H1 (cell line): ENCODE measurements at regions not wholly inside any gene's neighbourhood (a gene's known extent, or its start where the extent isn't known, plus 50 kb on each side); places are given as distances from the start of the nearest gene placed in this dataset.

Experiments
- CTCF ChIA-PET: fragments of 300-600 bp; sonication (Branson Sonifier 250); formaldehyde crosslinking; loops from one replicate; lab custom pipeline; 2021; ENCODE audit not compliant: partially characterized antibody; lab: Charles Lee
- POLR2A ChIA-PET: fragments of 300-600 bp; sonication (Branson Sonifier 250); formaldehyde crosslinking; loops from one replicate; lab custom pipeline; 2021; ENCODE audit warnings: inconsistent platforms; ENCODE audit not compliant: partially characterized antibody; lab: Charles Lee
- DNase-seq, 2 experiments: peaks; one replicate each; pipeline versions ENCODE4 v3.0.0 to v3.0.0-alpha.2; 2010 to 2022; ENCODE audit warnings: low spot score in 2 of 2, low read depth in 1 of 2, mixed read lengths in 1 of 2
- FAIRE-seq: peaks from 2 replicates; lab custom pipeline; 2011; peaks lifted over from hg19 to GRCh38; lab: Jason Lieb, UNC
- H2AFZ ChIP-seq: 2 replicates; pipeline ENCODE4 v1.8.1; 2012; ENCODE audit warnings: low read length, inconsistent platforms
- H2AK5ac ChIP-seq: 2 replicates; pipeline ENCODE4 v1.6.1; 2013; ENCODE audit warnings: low read depth, low read length
- H2BK120ac ChIP-seq: replicated peaks from 2 replicates; pipeline ENCODE3; 2013; ENCODE audit warnings: low read depth, low read length, inconsistent platforms
- H2BK12ac ChIP-seq: 2 replicates; pipeline ENCODE4 v1.6.1; 2013; ENCODE audit warnings: low read depth, low read length
- H2BK15ac ChIP-seq: 2 replicates; pipeline ENCODE4 v1.6.1; 2013; ENCODE audit warnings: low read length
- H2BK20ac ChIP-seq: 2 replicates; pipeline ENCODE4 v1.6.1; 2013; ENCODE audit warnings: low read length
- H2BK5ac ChIP-seq: 2 replicates; pipeline ENCODE4 v1.6.1; 2013; ENCODE audit warnings: low read depth, low read length
- H3K14ac ChIP-seq: 2 replicates; pipeline ENCODE4 v1.6.1; 2013; ENCODE audit warnings: inconsistent platforms; ENCODE audit not compliant: insufficient read length
- H3K18ac ChIP-seq: 2 replicates; pipeline ENCODE4 v1.6.1; 2013; ENCODE audit warnings: low read length; ENCODE audit errors: extremely low read depth
- H3K23ac ChIP-seq: 2 replicates; pipeline ENCODE4 v1.6.1; 2013; ENCODE audit warnings: inconsistent platforms; ENCODE audit not compliant: insufficient read length
- H3K23me2 ChIP-seq: 2 replicates; pipeline ENCODE4 v1.6.1; 2013; ENCODE audit warnings: low read depth, low read length
- H3K27ac ChIP-seq: 2 replicates; pipeline ENCODE4 v1.6.1; 2011; ENCODE audit warnings: low read depth, low read length, inconsistent platforms
- H3K27me3 ChIP-seq, 4 experiments: replicated peaks in 1 of 4; 1 replicate in 1 of 4; 2 replicates in 3 of 4; pipeline versions ENCODE4 v1.6.1 to v1.8.1; 2011 to 2013; ENCODE audit warnings: low read length in 3 of 4, mild to moderate bottlenecking in 3 of 4, inconsistent platforms in 2 of 4, mixed read lengths in 2 of 4, moderate library complexity in 1 of 4; ENCODE audit not compliant: control insufficient read depth in 3 of 4, insufficient read depth in 3 of 4; ENCODE audit errors: extremely low read depth in 1 of 4
- H3K36me3 ChIP-seq, 4 experiments: 2 replicates each; pipeline versions ENCODE4 v1.6.1 to v1.8.1; 2011 to 2013; ENCODE audit warnings: mild to moderate bottlenecking in 4 of 4, low read length in 3 of 4, moderate library complexity in 2 of 4, control low read depth in 1 of 4, inconsistent platforms in 1 of 4; ENCODE audit not compliant: insufficient read depth in 4 of 4, control insufficient read depth in 2 of 4
- H3K4ac ChIP-seq: replicated peaks from 2 replicates; pipeline ENCODE3; 2013; ENCODE audit warnings: low read length, low read depth, mixed read lengths, inconsistent platforms; ENCODE audit not compliant: insufficient read length
- H3K4me1 ChIP-seq, 4 experiments: replicated peaks in 1 of 4; 1 replicate in 1 of 4; 2 replicates in 3 of 4; pipeline versions ENCODE4 v1.6.1 to v1.8.1; 2011 to 2013; ENCODE audit warnings: low read length in 3 of 4, inconsistent platforms in 2 of 4, mixed read lengths in 1 of 4; ENCODE audit not compliant: insufficient read depth in 4 of 4, control insufficient read depth in 3 of 4
- H3K4me2 ChIP-seq, 2 experiments: 2 replicates each; pipeline versions ENCODE4 v1.6.1 to v1.8.1; 2011 to 2013; ENCODE audit warnings: low read depth in 2 of 2, low read length in 2 of 2, control low read depth in 1 of 2, inconsistent platforms in 1 of 2, mild to moderate bottlenecking in 1 of 2; ENCODE audit not compliant: insufficient read depth in 1 of 2
- H3K4me3 ChIP-seq, 4 experiments: fragments of 200-600, 300-600 bp in 1 of 4; sonication (generic), shearing (Covaris generic), sonication (Bioruptor Twin) in 1 of 4; 2 replicates each; pipeline versions ENCODE4 v1.5.1 to v1.8.1; 2011 to 2016; ENCODE audit warnings: low read length in 4 of 4, low read depth in 3 of 4, control low read depth in 2 of 4, inconsistent platforms in 2 of 4, mild to moderate bottlenecking in 2 of 4, mixed read lengths in 1 of 4, moderate library complexity in 1 of 4; ENCODE audit not compliant: insufficient read depth in 2 of 4; ENCODE audit errors: extremely low read depth in 1 of 4
- H3K56ac ChIP-seq: replicated peaks from 2 replicates; pipeline ENCODE3; 2013; ENCODE audit warnings: low read depth, mild to moderate bottlenecking, mixed read lengths, low read length, inconsistent platforms; ENCODE audit not compliant: insufficient read length
- H3K79me1 ChIP-seq: 2 replicates; pipeline ENCODE4 v1.6.1; 2013; ENCODE audit warnings: low read depth, low read length, control low read depth
- H3K79me2 ChIP-seq, 2 experiments: 2 replicates each; pipeline versions ENCODE4 v1.6.1 to v1.8.1; 2012 to 2013; ENCODE audit warnings: low read length in 2 of 2, mild to moderate bottlenecking in 2 of 2, inconsistent platforms in 1 of 2; ENCODE audit not compliant: insufficient read depth in 2 of 2, control insufficient read depth in 1 of 2
- H3K9ac ChIP-seq, 4 experiments: replicated peaks in 1 of 4; 1 replicate in 1 of 4; 2 replicates in 3 of 4; pipeline versions ENCODE4 v1.6.1 to v1.8.1; 2011 to 2013; ENCODE audit warnings: low read depth in 3 of 4, low read length in 3 of 4, control low read depth in 2 of 4, mild to moderate bottlenecking in 2 of 4, moderate library complexity in 2 of 4, inconsistent platforms in 1 of 4; ENCODE audit errors: extremely low read depth in 1 of 4
- H3K9me3 ChIP-seq, 2 experiments: 2 replicates each; pipeline versions ENCODE4 v1.6.1 to v1.8.1; 2012 to 2013; ENCODE audit warnings: mild to moderate bottlenecking in 2 of 2, moderate library complexity in 2 of 2, control low read depth in 1 of 2, inconsistent platforms in 1 of 2, low read depth in 1 of 2, low read length in 1 of 2, mixed read lengths in 1 of 2; ENCODE audit not compliant: insufficient read depth in 2 of 2
- H4K20me1 ChIP-seq, 2 experiments: replicated peaks in 1 of 2; 2 replicates each; pipeline versions ENCODE3 to v1.8.1; 2011 to 2013; ENCODE audit warnings: inconsistent platforms in 2 of 2, low read length in 2 of 2, mild to moderate bottlenecking in 1 of 2; ENCODE audit not compliant: insufficient read depth in 2 of 2, control insufficient read depth in 1 of 2
- H4K5ac ChIP-seq: 2 replicates; pipeline ENCODE4 v1.6.1; 2013; ENCODE audit warnings: low read length, low read depth, mixed read lengths, inconsistent platforms; ENCODE audit not compliant: insufficient read length
- H4K8ac ChIP-seq: 2 replicates; pipeline ENCODE4 v1.8.0; 2013; ENCODE audit warnings: mild to moderate bottlenecking, moderate library complexity, low read length, inconsistent platforms; ENCODE audit not compliant: insufficient read depth; ENCODE audit errors: extremely low read depth
- H4K91ac ChIP-seq: replicated peaks from 2 replicates; pipeline ENCODE3; 2013; ENCODE audit warnings: low read length, mixed read lengths, inconsistent platforms; ENCODE audit not compliant: insufficient read length
- CBX5 ChIP-seq: fragments of 300-800, 300-1000 bp; sonication (generic); IDR thresholded peaks from 2 replicates; pipeline ENCODE4 v1.7.1; 2016; ENCODE audit warnings: antibody characterized with exemption, low read length, low read depth
- CREB1 ChIP-seq: IDR thresholded peaks from 2 replicates; pipeline ENCODE4 v1.6.1; 2012; ENCODE audit warnings: inconsistent platforms
- EGR1 ChIP-seq: IDR thresholded peaks from 2 replicates; pipeline ENCODE4 v1.6.1; 2011; ENCODE audit warnings: low read depth, low read length, borderline replicate concordance
- POLR2AphosphoS5 ChIP-seq: IDR thresholded peaks from 2 replicates; pipeline ENCODE4 v1.6.1; 2011; ENCODE audit warnings: low read depth, low read length
- RAD21 ChIP-seq, 2 experiments: IDR thresholded peaks in 1 of 2; conservative IDR thresholded peaks in 1 of 2; 2 replicates each; pipeline ENCODE4 v1.6.1; 2011; ENCODE audit warnings: low read depth in 2 of 2, low read length in 2 of 2, improper control_type of control experiment in 1 of 2, inconsistent platforms in 1 of 2, mild to moderate bottlenecking in 1 of 2, moderate library complexity in 1 of 2
- RBBP5 ChIP-seq: IDR thresholded peaks from 2 replicates; pipeline ENCODE4 v1.7.1; 2012; ENCODE audit warnings: low read depth, mild to moderate bottlenecking, inconsistent platforms, low read length, moderate library complexity, borderline replicate concordance
- RXRA ChIP-seq: IDR thresholded peaks from 2 replicates; pipeline ENCODE4 v1.6.1; 2011; ENCODE audit warnings: low read depth, mild to moderate bottlenecking, low read length, moderate library complexity; ENCODE audit not compliant: insufficient read depth
- SIN3A ChIP-seq, 2 experiments: IDR thresholded peaks in 1 of 2; conservative IDR thresholded peaks in 1 of 2; 2 replicates each; pipeline ENCODE4 v1.6.1; 2011 to 2012; ENCODE audit warnings: low read length in 2 of 2, improper control_type of control experiment in 1 of 2, low read depth in 1 of 2, mild to moderate bottlenecking in 1 of 2
- SP1 ChIP-seq: IDR thresholded peaks from 2 replicates; pipeline ENCODE4 v1.6.1; 2011; ENCODE audit warnings: low read depth, low read length
- TAF1 ChIP-seq: IDR thresholded peaks from 2 replicates; pipeline ENCODE4 v1.6.1; 2011; ENCODE audit warnings: mild to moderate bottlenecking, low read depth, low read length
- WGBS, 2 experiments: shearing (Covaris generic) in 1 of 2; methylation state at CpG; one replicate each; pipeline versions ENCODE4 v1.1.6 to v1.1.7; 2013 to 2015; ENCODE audit warnings: low lambda C conversion rate in 2 of 2, mixed read lengths in 2 of 2, inconsistent platforms in 1 of 2, low coverage in 1 of 2, missing lambda C conversion rate in 1 of 2; ENCODE audit not compliant: insufficient replicate concordance in 2 of 2, insufficient coverage in 1 of 2, insufficient read length in 1 of 2; ENCODE audit errors: extremely low coverage in 1 of 2, missing lambda C conversion rate in 1 of 2; 5-methylcytosine and 5-hydroxymethylcytosine counted together
- TF ChIP-seq, protein P1 (sequence below): IDR thresholded peaks from 2 replicates; pipeline ENCODE4 v1.6.1; 2012; ENCODE audit warnings: inconsistent platforms

DNA sequence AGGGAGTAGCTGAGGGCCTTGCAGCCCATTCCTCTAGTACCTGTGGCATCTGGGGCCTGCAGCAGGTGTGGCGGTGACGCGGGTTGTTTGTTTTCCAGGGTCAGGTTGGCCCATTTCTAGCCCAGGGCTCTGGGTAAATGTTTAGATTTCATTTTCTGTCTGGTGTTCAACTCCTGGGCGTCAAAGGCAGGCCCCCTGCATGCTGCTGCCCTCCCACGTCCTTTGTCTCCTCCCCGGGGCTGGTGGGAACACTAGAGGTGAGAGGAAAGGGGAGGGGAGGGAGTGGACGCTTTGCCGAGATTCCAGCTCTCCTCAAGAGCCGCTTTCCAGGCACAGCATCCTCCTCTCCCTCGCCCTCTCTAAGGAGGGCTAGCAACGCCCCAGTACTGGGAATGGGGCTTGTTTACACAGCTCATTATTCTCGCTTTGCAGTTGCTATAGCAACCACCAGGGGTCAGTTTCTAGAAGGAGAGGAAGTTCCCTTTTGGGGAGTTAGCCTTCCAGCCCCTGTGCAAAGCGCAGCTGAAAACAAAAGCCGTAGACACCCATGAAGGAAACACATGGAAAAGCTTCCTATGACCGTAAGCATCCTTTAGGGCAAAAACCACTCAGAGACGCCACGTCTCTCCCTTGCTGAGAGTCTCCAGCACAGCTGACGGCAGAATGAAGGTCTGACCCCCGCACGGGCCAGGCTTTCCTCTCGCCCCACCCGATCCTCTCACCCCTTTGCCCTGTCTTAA, 170.6 kb downstream of the LY86 start:
- peak overlapping the region in 3 of 4 experiments; percentile 25 to 42 (median 33); a peak in 4 of 7 replicates for H3K9ac ChIP-seq
- 21% methylated on average over 22 of the region's 22 CpGs; no CpG with 5 or more reads in 1 of the 2 experiments for WGBS, 2 experiments
- H2BK20ac ChIP-seq: 0 out of 2 replicates have a peak overlapping the region, but pooled peaks have one; percentile 61
- peak overlapping the region; percentile 75; the same call in 1 of the 2 replicates for H3K18ac ChIP-seq
- H3K23me2 ChIP-seq: no peaks in the 10 kb centered on the region; the same call in 1 of the 2 replicates
- no peaks in the 10 kb centered on the region for H3K79me2 ChIP-seq
- H3K27ac ChIP-seq: peak overlapping the region; percentile 65
- H3K4me2 ChIP-seq: peak overlapping the region; percentile 59 to 65
- no peaks in the 10 kb centered on the region for H3K36me3 ChIP-seq
- no peaks in the 10 kb centered on the region for H3K27me3 ChIP-seq
- no peaks in the 10 kb centered on the region for H3K9me3 ChIP-seq
- POLR2A ChIA-PET: interaction anchor here (0.7 to 1.4 kb wide), 6 partner anchors 9 to 402 kb away, joined by 3 to 5 read pairs (median 4); no protein-coding TSS in a partner anchor
- H2BK12ac ChIP-seq: peak overlapping the region; percentile 94
- CTCF ChIA-PET: interaction anchor here (0.6 to 3.9 kb wide), 33 partner anchors 9 to 788 kb away, joined by 3 to 13 read pairs (median 4); no protein-coding TSS in a partner anchor
- no peak overlapping the region for H4K5ac ChIP-seq
- peak overlapping the region; percentile 18 to 46 (median 30); a peak in 7 of 8 replicates for H3K4me3 ChIP-seq
- peak overlapping the region; percentile 38; the same call in 1 of the 2 replicates for H2BK5ac ChIP-seq
- DNase-seq: peak in 1 of 2 experiments; percentile 74
- H2BK15ac ChIP-seq: 0 out of 2 replicates have a peak overlapping the region, but pooled peaks have one; percentile 72
- H3K4me1 ChIP-seq: peaks cover 0 to 9% (median 6%) of the 10 kb centered on the region in 4 experiments; a peak in 6 of 7 replicates
- H3K79me1 ChIP-seq: no peaks in the 10 kb centered on the region
- no peak overlapping the region for H3K4ac ChIP-seq
- H2BK120ac ChIP-seq: no peak overlapping the region
- no peak overlapping the region for H4K91ac ChIP-seq
- FAIRE-seq: peak; percentile 96
- no peak overlapping the region for H3K56ac ChIP-seq
- no peak overlapping the region for H3K14ac ChIP-seq
- peak overlapping the region; percentile 95 for H4K8ac ChIP-seq
- peak overlapping the region; percentile 86 for H2AFZ ChIP-seq
- H3K23ac ChIP-seq: no peak overlapping the region
- no peak overlapping the region for H2AK5ac ChIP-seq
- H4K20me1 ChIP-seq: no peaks in the 10 kb centered on the region
- TF ChIP-seq CREB1 (peak; percentile 27; the same call in 1 of the 2 replicates), RAD21 (IDR thresholded peaks at IDR 0.05 in 1 of 2, conservative IDR thresholded peaks at IDR 0.05 in 1 of 2; ENCODE audit: low read depth in 2 of 2, low read length in 2 of 2) (peak; percentile 39 to 66; a peak in 3 of 4 replicates), TAF1 (peak; percentile 15; the same call in 1 of the 2 replicates), RXRA (no peak), EGR1 (no peak), RBBP5 (peak; percentile 70; the same call in 1 of the 2 replicates), SIN3A (conservative IDR thresholded peaks at IDR 0.05 in 1 of 2, IDR thresholded peaks at IDR 0.05 in 1 of 2; ENCODE audit: low read depth in 1 of 2, low read length in 2 of 2) (0 out of 4 replicates have a peak, but pooled peaks of 1 of the 2 experiments have one; percentile 57), POLR2AphosphoS5 (peak; percentile 44; the same call in 1 of the 2 replicates), CBX5 (no peak), SP1 (0 out of 2 replicates have a peak, but pooled peaks have one; percentile 48)
- TF ChIP-seq, protein P1, sequence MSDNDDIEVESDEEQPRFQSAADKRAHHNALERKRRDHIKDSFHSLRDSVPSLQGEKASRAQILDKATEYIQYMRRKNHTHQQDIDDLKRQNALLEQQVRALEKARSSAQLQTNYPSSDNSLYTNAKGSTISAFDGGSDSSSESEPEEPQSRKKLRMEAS: no peak
